ENCODE measurements at regions not wholly inside any gene's neighbourhood (a gene's known extent, or its start where the extent isn't known, plus 50 kb on each side); places are given as distances from the start of the nearest gene placed in this dataset.

GRCh38 chr15:35218215-35218614 lies 133.1 kb upstream of the NANOGP8 start:
- no peaks in the 10 kb centered on the region for H3K36me3 ChIP-seq
- no peaks in the 10 kb centered on the region for H3K9me3 ChIP-seq (ENCODE audit: severe bottlenecking)
- H3K27me3 ChIP-seq (ENCODE audit: insufficient read depth, low read depth, severe bottlenecking), result no peaks in the 10 kb centered on the region
- DNase-seq, result no peak
- TF ChIP-seq CTCF (IDR thresholded peaks at IDR 0.05; ENCODE audit: low read depth, low read length), result no peak
- no peak overlapping the region for H3K27ac ChIP-seq
- H3K4me3 ChIP-seq (ENCODE audit: low read depth, low read length), result no peak overlapping the region

DNA sequence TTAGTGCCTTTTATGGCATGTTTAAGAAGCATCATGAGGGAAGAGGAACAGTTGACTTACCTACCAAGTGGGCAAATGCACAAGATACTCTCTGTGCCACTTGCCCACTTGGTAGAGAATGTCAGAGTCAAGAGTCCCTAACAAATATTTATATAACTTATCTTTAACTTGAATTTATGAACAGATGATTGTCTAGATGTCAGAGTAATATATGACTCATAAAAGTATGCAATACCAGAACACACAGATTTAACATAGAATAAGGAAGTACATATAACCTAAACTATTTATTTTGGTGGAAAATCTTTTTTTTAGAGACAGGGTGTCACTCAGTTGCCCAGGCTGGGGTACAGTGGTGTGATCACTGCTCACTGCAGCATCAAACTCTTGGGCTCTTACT lies 130.0 kb upstream of the NANOGP8 start:
- Histone ChIP-seq H3K27me3 (ENCODE audit: insufficient read depth, low read depth, severe bottlenecking) (no peaks in the 10 kb centered on the region), H3K9me3 (ENCODE audit: severe bottlenecking) (no peaks in the 10 kb centered on the region), H3K4me3 (ENCODE audit: low read depth, low read length) (no peak overlapping the region), H3K27ac (no peak overlapping the region), H3K36me3 (no peaks in the 10 kb centered on the region)
- TF ChIP-seq CTCF (IDR thresholded peaks at IDR 0.05; ENCODE audit: low read depth, low read length), result no peak
- no peak for DNase-seq

DNA sequence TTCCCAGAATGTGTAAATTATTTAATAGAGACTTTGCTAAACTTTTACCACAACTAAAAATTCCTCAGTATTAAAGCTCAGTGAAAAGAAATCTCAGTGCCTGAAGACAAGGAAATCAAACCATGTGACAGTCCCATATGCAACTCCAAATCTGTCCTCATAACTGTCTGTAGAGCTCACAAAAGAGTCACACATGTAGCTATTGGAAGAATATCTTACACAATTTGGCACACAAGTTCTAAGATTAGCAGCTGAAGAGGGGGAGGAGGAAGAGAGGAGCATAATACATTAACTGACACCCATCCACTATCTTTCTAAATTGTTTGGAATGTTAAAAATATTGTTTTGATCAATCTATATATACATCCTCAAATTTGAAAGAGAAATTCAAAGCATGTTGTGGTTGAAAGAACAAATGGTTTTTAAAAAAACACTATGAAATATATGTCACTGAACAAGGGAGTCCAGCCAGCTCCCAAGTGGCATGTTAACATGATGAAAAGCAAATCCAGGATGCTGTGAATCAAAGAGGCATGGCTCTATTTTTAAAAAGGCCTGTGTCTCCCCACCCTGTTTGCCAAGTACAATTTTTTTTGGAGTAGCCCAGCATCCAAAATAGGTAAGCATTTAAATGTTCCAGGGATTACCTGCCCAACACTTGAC lies 126.3 kb upstream of the NANOGP8 start:
- DNase-seq, result no peak

GRCh38 chr15:35210370-35210769 lies 125.3 kb upstream of the NANOGP8 start:
- Histone ChIP-seq H3K36me3 (no peaks in the 10 kb centered on the region), H3K27ac (no peak overlapping the region), H3K4me3 (ENCODE audit: low read depth, low read length) (no peak overlapping the region), H3K9me3 (ENCODE audit: severe bottlenecking) (no peaks in the 10 kb centered on the region), H3K27me3 (ENCODE audit: insufficient read depth, low read depth, severe bottlenecking) (no peaks in the 10 kb centered on the region)
- no peak for TF ChIP-seq CTCF (IDR thresholded peaks at IDR 0.05; ENCODE audit: low read depth, low read length)
- DNase-seq, result no peak

More for the DNA sequence above, 126.3 kb upstream of the NANOGP8 start:
- TF ChIP-seq CTCF (IDR thresholded peaks at IDR 0.05; ENCODE audit: low read depth, low read length), result no peak
- H3K4me3 ChIP-seq (ENCODE audit: low read depth, low read length), result no peak overlapping the region
- no peaks in the 10 kb centered on the region for H3K9me3 ChIP-seq (ENCODE audit: severe bottlenecking)
- H3K27me3 ChIP-seq (ENCODE audit: insufficient read depth, low read depth, severe bottlenecking), result no peaks in the 10 kb centered on the region
- no peak overlapping the region for H3K27ac ChIP-seq
- H3K36me3 ChIP-seq, result no peaks in the 10 kb centered on the region

- Histone ChIP-seq H3K4me3 (ENCODE audit: low read depth, low read length) (no peak overlapping the region), H3K27me3 (ENCODE audit: insufficient read depth, low read depth, severe bottlenecking) (no peaks in the 10 kb centered on the region), H3K9me3 (ENCODE audit: severe bottlenecking) (no peaks in the 10 kb centered on the region), H3K36me3 (no peaks in the 10 kb centered on the region), H3K27ac (no peak overlapping the region)
- DNase-seq, result no peak
- TF ChIP-seq CTCF (IDR thresholded peaks at IDR 0.05; ENCODE audit: low read depth, low read length), result no peak
Observed at GRCh38 chr15:35209838-35210237, 124.7 kb upstream of the NANOGP8 start.

GRCh38 chr15:35208353-35208752 lies 123.3 kb upstream of the NANOGP8 start:
- Histone ChIP-seq H3K4me3 (ENCODE audit: low read depth, low read length) (no peak overlapping the region), H3K27me3 (ENCODE audit: insufficient read depth, low read depth, severe bottlenecking) (no peaks in the 10 kb centered on the region), H3K27ac (no peak overlapping the region), H3K36me3 (no peaks in the 10 kb centered on the region), H3K9me3 (ENCODE audit: severe bottlenecking) (no peaks in the 10 kb centered on the region)
- no peak for TF ChIP-seq CTCF (IDR thresholded peaks at IDR 0.05; ENCODE audit: low read depth, low read length)
- DNase-seq, result no peak

All from WERI-Rb-1 (cell line).